Type B pancreatic cell (in vitro differentiated cells): ENCODE measurements at regions not wholly inside any gene's neighbourhood (a gene's known extent, or its start where the extent isn't known, plus 50 kb on each side); places are given as distances from the start of the nearest gene placed in this dataset.
"Not testable (repeated sequence)": the region's sequence is repeated elsewhere in the genome, so short reads cannot be mapped to it uniquely, and the experiment has no call there.

Experiments
- DNase-seq: peaks from one replicate; pipeline ENCODE4 v3.0.0; 2021; ENCODE audit warnings: mixed read lengths; ENCODE audit not compliant: unreplicated experiment; ENCODE audit errors: extremely low spot score
- H3K27ac Mint-ChIP-seq: 2 replicates; pipeline ENCODE4 v1.8.0; 2021; ENCODE audit warnings: mild to moderate bottlenecking, mixed read lengths
- H3K27me3 Mint-ChIP-seq: 2 replicates; pipeline ENCODE4 v1.8.0; 2021; ENCODE audit warnings: mixed read lengths
- H3K36me3 Mint-ChIP-seq: 2 replicates; pipeline ENCODE4 v1.8.0; 2021; ENCODE audit warnings: mixed read lengths
- H3K4me1 Mint-ChIP-seq: one replicate; pipeline ENCODE4 v1.8.0; 2021; ENCODE audit warnings: mixed read lengths; ENCODE audit not compliant: unreplicated experiment
- H3K4me3 Mint-ChIP-seq: 2 replicates; pipeline ENCODE4 v1.8.0; 2021; ENCODE audit warnings: mild to moderate bottlenecking, mixed read lengths
- H3K9me3 Mint-ChIP-seq: 2 replicates; pipeline ENCODE4 v1.8.0; 2021; ENCODE audit warnings: mixed read lengths
- TF ChIP-seq, protein P1 (sequence below): fragments of 200-600 bp; sonication (generic); conservative IDR thresholded peaks from 2 replicates; pipeline ENCODE4 v1.5.0; 2021; ENCODE audit warnings: antibody characterized with exemption, mild to moderate bottlenecking

DNA sequence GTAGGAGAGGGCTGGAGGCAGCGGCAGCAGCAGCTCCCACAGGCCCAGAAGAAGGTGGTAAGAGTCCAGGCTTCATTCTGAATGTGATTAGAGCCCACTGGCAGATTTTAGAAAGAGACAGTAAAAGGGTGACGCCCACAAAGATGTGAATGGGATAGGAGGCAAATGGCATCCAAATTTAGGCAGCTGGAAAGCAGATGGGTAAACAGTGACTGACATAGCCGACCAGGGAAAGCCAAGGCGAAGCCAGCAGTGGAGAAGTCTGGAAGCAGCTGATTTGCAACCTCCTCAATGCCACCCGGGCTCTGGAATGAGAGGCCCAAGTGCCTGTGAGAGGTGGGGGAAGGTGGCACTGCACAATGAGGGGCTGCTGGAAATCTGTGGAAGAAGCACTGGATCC lies 103.3 kb downstream of the C5orf15 start:
- peaks cover 16% of the 10 kb centered on the region for H3K4me1 Mint-ChIP-seq
- TF ChIP-seq, protein P1, sequence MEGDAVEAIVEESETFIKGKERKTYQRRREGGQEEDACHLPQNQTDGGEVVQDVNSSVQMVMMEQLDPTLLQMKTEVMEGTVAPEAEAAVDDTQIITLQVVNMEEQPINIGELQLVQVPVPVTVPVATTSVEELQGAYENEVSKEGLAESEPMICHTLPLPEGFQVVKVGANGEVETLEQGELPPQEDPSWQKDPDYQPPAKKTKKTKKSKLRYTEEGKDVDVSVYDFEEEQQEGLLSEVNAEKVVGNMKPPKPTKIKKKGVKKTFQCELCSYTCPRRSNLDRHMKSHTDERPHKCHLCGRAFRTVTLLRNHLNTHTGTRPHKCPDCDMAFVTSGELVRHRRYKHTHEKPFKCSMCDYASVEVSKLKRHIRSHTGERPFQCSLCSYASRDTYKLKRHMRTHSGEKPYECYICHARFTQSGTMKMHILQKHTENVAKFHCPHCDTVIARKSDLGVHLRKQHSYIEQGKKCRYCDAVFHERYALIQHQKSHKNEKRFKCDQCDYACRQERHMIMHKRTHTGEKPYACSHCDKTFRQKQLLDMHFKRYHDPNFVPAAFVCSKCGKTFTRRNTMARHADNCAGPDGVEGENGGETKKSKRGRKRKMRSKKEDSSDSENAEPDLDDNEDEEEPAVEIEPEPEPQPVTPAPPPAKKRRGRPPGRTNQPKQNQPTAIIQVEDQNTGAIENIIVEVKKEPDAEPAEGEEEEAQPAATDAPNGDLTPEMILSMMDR: no peak
- DNase-seq: no peak
- H3K9me3 Mint-ChIP-seq: no peaks in the 10 kb centered on the region
- peaks cover 18% of the 10 kb centered on the region for H3K27me3 Mint-ChIP-seq
- no peak overlapping the region for H3K27ac Mint-ChIP-seq
- H3K4me3 Mint-ChIP-seq: no peak overlapping the region
- H3K36me3 Mint-ChIP-seq: no peaks in the 10 kb centered on the region

DNA sequence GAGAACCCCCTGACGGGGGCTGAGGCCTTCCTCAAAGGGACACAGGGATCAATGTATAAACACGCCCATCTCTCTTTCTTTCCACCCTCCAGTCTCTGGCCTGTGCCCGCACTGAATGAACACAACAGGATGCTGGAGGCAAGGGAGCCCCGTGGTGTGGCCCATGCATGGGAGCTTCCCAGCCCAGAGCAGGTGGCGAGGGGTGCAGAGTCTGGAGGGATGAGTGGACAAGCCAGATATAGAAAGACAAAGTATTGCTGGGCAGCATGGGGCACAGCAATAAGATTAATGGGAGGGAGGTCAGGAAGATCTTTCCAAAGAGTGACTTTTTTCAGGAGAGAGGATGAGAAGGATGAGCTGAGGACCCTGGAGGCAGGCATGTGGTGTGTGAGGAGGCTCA lies 103.7 kb downstream of the C5orf15 start:
- H3K4me3 Mint-ChIP-seq: no peak overlapping the region
- H3K27me3 Mint-ChIP-seq: peaks cover 18% of the 10 kb centered on the region
- DNase-seq: no peak

DNA sequence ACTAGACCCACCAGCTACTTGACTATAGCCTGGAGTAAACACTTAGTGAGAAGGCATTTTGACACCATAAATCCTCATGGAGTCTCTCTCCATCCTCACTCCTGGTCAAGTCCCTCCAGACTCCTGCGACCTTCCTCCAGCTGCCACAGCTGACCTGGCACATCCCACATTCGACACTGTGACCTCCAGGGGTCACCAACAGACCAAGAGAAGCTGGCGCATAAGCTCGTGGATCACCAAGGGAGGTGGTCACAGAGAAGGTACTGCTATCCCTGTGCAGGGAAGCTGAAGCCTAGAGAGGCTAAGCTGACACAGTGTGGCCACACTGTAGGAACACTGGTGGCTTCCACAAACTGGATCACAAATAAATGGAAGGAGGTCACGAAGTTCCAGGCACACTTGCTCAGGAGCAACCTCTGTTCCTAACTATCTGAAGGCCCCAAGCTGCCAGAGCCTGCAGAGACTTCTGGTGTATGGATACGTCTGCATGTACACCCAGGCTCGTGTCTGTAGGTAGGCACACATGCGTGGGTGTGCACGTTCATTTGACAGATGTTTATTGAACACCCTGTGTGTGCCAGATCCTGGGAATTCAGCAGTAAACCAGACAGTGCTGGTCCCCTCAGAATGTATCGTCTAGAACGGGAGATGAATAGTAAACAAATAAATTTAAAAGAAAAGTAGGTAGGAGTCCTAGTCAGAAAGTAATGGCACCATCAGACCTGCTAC lies 104.4 kb downstream of the C5orf15 start:
- TF ChIP-seq, protein P1: no peak
- no peak for DNase-seq
- Mint-ChIP-seq H3K4me1 (peaks cover 10% of the 10 kb centered on the region), H3K4me3 (no peak overlapping the region), H3K27ac (no peak overlapping the region), H3K27me3 (peaks cover 16% of the 10 kb centered on the region), H3K36me3 (peaks cover 4% of the 10 kb centered on the region), H3K9me3 (no peaks in the 10 kb centered on the region)

More for the DNA sequence above, 103.7 kb downstream of the C5orf15 start:
- peaks cover under 1% of the 10 kb centered on the region for H3K36me3 Mint-ChIP-seq
- no peaks in the 10 kb centered on the region for H3K9me3 Mint-ChIP-seq
- peaks cover 16% of the 10 kb centered on the region for H3K4me1 Mint-ChIP-seq
- H3K27ac Mint-ChIP-seq: no peak overlapping the region
- TF ChIP-seq, protein P1: no peak

GRCh38 chr5:133861161-133861737 lies 107.2 kb downstream of the C5orf15 start:
- Mint-ChIP-seq H3K9me3 (no peaks in the 10 kb centered on the region), H3K27ac (no peak overlapping the region), H3K36me3 (peaks cover 4% of the 10 kb centered on the region), H3K4me3 (no peak overlapping the region), H3K4me1 (peaks cover 9% of the 10 kb centered on the region), H3K27me3 (peaks cover 9% of the 10 kb centered on the region)
- DNase-seq: no peak
- TF ChIP-seq, protein P1: no peak

DNA sequence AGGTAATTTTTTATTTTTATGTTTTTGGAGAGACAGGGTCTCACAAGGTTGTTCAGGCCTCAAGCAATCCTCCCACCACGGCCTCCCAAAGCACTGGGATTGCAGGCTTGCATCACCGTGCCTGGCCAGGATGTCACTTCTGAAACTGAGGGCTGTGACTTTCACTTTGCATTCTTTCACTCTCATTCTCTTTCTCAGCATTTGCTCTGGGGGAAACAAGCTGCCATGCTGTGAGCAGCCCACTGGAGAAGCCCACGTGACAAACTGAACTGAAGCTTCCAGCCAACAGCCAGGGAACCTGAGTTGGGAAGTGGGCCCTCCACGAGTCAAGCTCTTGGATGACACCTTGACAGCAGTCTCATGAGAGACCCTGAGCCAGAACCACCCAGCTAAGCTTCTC lies 109.4 kb downstream of the C5orf15 start:
- Mint-ChIP-seq H3K9me3 (peaks cover 6% of the 10 kb centered on the region), H3K27ac (no peak overlapping the region), H3K27me3 (no peaks in the 10 kb centered on the region), H3K4me1 (peaks cover 6% of the 10 kb centered on the region), H3K36me3 (peaks cover 7% of the 10 kb centered on the region), H3K4me3 (no peak overlapping the region)
- TF ChIP-seq, protein P1: no peak
- DNase-seq: no peak

GRCh38 chr5:133857595-133858313 lies 110.7 kb downstream of the C5orf15 start:
- peak; percentile 52 for DNase-seq
- not testable (repeated sequence) for H3K27ac Mint-ChIP-seq, H3K9me3 Mint-ChIP-seq, H3K36me3 Mint-ChIP-seq, H3K4me3 Mint-ChIP-seq, H3K27me3 Mint-ChIP-seq
- H3K4me1 Mint-ChIP-seq: peaks cover 12% of the 10 kb centered on the region
